ENCODE measurements at regions not wholly inside any gene's neighbourhood (a gene's known extent, or its start where the extent isn't known, plus 50 kb on each side); places are given as distances from the start of the nearest gene placed in this dataset.
"Not testable (repeated sequence)": the region's sequence is repeated elsewhere in the genome, so short reads cannot be mapped to it uniquely, and the experiment has no call there.

DNA sequence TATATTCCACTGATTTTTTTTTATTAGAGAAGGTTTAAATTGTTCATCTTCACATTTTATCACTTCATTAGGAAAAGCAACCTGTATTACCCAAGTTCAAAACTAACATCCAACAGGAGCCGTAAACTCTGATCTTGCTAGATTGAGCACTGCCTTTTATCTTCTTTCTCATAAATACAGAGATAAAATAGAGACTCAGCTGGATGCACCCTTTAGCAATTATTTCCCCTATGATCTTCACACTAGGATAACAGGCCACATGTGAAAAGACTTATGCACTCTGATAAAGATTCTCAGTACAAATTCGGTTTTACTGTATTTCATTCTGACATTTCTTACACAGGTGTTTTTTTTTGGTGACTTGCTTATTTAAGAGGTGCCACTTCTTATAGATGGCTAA is 2438.2 kb upstream of the PCDH20 start:
- Histone ChIP-seq H3K9me3 (ENCODE audit: control insufficient read depth, low read length) (no peaks in the 10 kb centered on the region), H3K27me3 (ENCODE audit: control insufficient read depth, insufficient read depth) (no peaks in the 10 kb centered on the region), H3K4me3 (ENCODE audit: low read length) (no peak overlapping the region), H3K4me1 (ENCODE audit: control insufficient read depth, insufficient read depth, low read length) (no peaks in the 10 kb centered on the region), H3K27ac (ENCODE audit: low read length) (no peak overlapping the region)
- ATAC-seq (no peak), DNase-seq (no peak)
- intact Hi-C loops (cut with DNase I): no loop called here
- 75% methylated on average over 2 of the region's 2 CpGs for WGBS

DNA sequence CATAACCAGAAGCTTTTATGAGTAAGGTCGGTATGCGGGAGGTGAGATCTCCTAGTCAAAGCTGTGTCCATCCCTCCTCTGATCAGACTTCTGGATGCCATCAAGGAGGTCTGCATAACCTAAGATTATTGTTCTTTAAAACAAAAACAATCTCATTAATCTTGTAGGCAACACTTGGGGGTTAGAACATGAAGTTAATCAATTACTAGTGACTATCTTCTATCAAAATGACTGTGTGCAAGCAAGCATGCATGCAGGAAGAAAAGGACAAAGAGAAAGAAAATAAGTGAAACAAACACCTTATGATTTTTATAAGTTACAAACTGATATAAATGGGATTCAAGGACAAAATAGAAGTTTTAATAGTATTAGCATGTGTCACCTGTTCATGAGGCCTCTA is 2435.9 kb upstream of the PCDH20 start:
- Histone ChIP-seq H3K27me3 (ENCODE audit: control insufficient read depth, insufficient read depth) (no peaks in the 10 kb centered on the region), H3K4me1 (ENCODE audit: control insufficient read depth, insufficient read depth, low read length) (no peaks in the 10 kb centered on the region), H3K4me3 (ENCODE audit: low read length) (no peak overlapping the region), H3K27ac (ENCODE audit: low read length) (no peak overlapping the region), H3K9me3 (ENCODE audit: control insufficient read depth, low read length) (no peaks in the 10 kb centered on the region)
- DNase-seq (no peak), ATAC-seq (no peak)
- intact Hi-C loops (cut with DNase I): no loop called here
- 86% methylated on average over 2 of the region's 2 CpGs for WGBS

DNA sequence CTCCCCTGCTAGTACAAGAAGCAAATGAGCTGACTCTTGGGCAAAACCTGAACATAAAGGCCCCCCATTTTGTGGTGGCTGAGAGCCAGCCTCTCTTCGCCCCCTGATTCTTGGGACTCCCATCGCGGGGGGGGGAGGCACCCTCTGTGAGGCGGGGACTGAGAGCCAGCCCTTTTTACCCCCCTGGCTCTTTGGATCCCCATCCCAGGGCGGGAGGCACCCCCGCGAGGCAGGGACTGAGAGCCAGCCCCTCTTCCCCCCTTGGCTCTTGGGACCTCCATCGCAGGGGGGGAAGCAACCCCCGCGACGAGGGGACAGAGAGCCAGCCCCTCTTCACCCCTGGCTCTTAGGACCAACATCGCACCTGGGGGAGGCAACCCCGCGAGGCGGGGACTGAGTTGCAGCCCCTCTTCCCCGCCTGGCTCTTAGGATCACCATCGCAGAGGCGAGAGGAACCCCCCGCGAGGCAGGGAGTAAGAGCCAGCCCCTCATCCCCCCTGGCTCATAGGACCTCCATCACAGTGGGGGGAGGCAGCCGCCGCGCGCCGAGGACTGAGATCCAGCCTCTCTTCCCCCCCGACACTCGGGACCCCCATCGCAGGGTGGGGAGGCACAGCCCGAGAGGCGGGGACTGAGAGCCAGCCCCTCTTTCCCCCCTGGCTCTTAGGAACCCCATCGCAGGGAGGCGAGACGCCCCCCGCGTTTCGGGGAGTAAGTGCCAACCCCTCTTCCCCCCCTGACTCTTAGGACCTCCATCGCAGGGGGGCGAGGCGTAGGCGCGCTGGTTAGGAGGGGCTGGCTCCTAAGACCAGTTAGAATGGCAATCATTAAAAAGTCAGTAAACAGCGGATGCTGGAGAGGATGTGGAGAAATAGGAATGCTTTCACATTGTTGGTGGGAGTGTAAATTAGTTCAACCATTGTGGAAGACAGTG is 2428.4 kb upstream of the PCDH20 start:
- Histone ChIP-seq H3K4me1 (ENCODE audit: control insufficient read depth, insufficient read depth, low read length) (no peaks in the 10 kb centered on the region), H3K27ac (ENCODE audit: low read length) (no peak overlapping the region), H3K27me3 (ENCODE audit: control insufficient read depth, insufficient read depth) (no peaks in the 10 kb centered on the region), H3K4me3 (ENCODE audit: low read length) (no peak overlapping the region), H3K9me3 (ENCODE audit: control insufficient read depth, low read length) (no peaks in the 10 kb centered on the region)
- ATAC-seq (no peak), DNase-seq (peak in 1 of 3 donors; percentile 50)
- intact Hi-C loops (cut with DNase I): no loop called here
- WGBS: 97% methylated on average over 42 of the region's 42 CpGs

GRCh38 chr13:63842102-63842501 is 2426.5 kb upstream of the PCDH20 start:
- H3K27me3 ChIP-seq (ENCODE audit: control insufficient read depth, insufficient read depth): no peaks in the 10 kb centered on the region
- no peaks in the 10 kb centered on the region for H3K9me3 ChIP-seq (ENCODE audit: control insufficient read depth, low read length)
- ATAC-seq: no peak

GRCh38 chr13:63840551-63841421 is 2425.1 kb upstream of the PCDH20 start:
- Histone ChIP-seq H3K9me3 (ENCODE audit: control insufficient read depth, low read length) (no peaks in the 10 kb centered on the region), H3K4me3 (ENCODE audit: low read length) (no peak overlapping the region), H3K27me3 (ENCODE audit: control insufficient read depth, insufficient read depth) (no peaks in the 10 kb centered on the region), H3K4me1 (ENCODE audit: control insufficient read depth, insufficient read depth, low read length) (no peaks in the 10 kb centered on the region), H3K27ac (ENCODE audit: low read length) (no peak overlapping the region)
- intact Hi-C loops (cut with DNase I): no loop called here
- ATAC-seq (no peak), DNase-seq (peak in 1 of 3 donors; percentile 42)
- 97% methylated on average over 43 of the region's 44 CpGs for WGBS

More at GRCh38 chr13:63842102-63842501, 2426.5 kb upstream of the PCDH20 start:
- intact Hi-C loops (cut with DNase I): no loop called here
- 94% methylated on average over 17 of the region's 17 CpGs for WGBS
- Histone ChIP-seq H3K4me1 (ENCODE audit: control insufficient read depth, insufficient read depth, low read length) (no peaks in the 10 kb centered on the region), H3K27ac (ENCODE audit: low read length) (no peak overlapping the region), H3K4me3 (ENCODE audit: low read length) (no peak overlapping the region)
- DNase-seq: peak in 1 of 3 donors; percentile 59

- H3K27me3 ChIP-seq (ENCODE audit: control insufficient read depth, insufficient read depth): no peaks in the 10 kb centered on the region
- intact Hi-C loops (cut with DNase I): no loop called here
- H3K4me3 ChIP-seq (ENCODE audit: low read length): no peak overlapping the region
- H3K4me1 ChIP-seq (ENCODE audit: control insufficient read depth, insufficient read depth, low read length): no peaks in the 10 kb centered on the region
- ATAC-seq (no peak), DNase-seq (no peak)
- H3K27ac ChIP-seq (ENCODE audit: low read length): no peak overlapping the region
- no peaks in the 10 kb centered on the region for H3K9me3 ChIP-seq (ENCODE audit: control insufficient read depth, low read length)
- 92% methylated on average over 18 of the region's 18 CpGs for WGBS
These were observed 2422.9 kb upstream of the PCDH20 start for GRCh38 chr13:63838366-63839110.

GRCh38 chr13:63837701-63838100 is 2422.1 kb upstream of the PCDH20 start:
- H3K4me3 ChIP-seq (ENCODE audit: low read length); H3K27ac ChIP-seq (ENCODE audit: low read length); DNase-seq; ATAC-seq; H3K4me1 ChIP-seq (ENCODE audit: control insufficient read depth, insufficient read depth, low read length); intact Hi-C loops (cut with DNase I); H3K27me3 ChIP-seq (ENCODE audit: control insufficient read depth, insufficient read depth); H3K9me3 ChIP-seq (ENCODE audit: control insufficient read depth, low read length): not testable (repeated sequence)
- WGBS: 94% methylated on average over 21 of the region's 21 CpGs

DNA sequence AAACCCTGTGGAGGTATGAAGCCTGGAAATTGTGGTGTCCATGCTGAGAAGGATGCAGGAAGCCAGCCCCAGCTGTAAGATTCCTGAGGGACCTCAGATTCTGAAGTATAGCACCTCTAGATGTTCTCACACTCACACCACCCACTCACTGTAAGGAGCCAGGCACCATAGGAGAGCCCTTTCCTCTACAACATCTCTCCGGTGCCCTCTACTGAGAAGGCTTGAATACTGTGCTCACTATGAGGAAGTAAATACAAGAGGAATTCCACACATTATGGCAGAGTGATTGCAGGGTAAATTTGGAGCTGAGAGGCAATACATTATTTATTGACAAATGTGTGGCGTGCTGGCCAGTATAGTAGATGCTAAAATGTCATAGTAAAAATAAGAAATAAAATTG is 2414.0 kb upstream of the PCDH20 start:
- ATAC-seq; H3K4me1 ChIP-seq (ENCODE audit: control insufficient read depth, insufficient read depth, low read length); H3K4me3 ChIP-seq (ENCODE audit: low read length); H3K9me3 ChIP-seq (ENCODE audit: control insufficient read depth, low read length); intact Hi-C loops (cut with DNase I); H3K27me3 ChIP-seq (ENCODE audit: control insufficient read depth, insufficient read depth); H3K27ac ChIP-seq (ENCODE audit: low read length); DNase-seq: not testable (repeated sequence)
- whole genome bisulfite sequencing: no CpG with 5 or more reads among the region's 2 CpGs

DNA sequence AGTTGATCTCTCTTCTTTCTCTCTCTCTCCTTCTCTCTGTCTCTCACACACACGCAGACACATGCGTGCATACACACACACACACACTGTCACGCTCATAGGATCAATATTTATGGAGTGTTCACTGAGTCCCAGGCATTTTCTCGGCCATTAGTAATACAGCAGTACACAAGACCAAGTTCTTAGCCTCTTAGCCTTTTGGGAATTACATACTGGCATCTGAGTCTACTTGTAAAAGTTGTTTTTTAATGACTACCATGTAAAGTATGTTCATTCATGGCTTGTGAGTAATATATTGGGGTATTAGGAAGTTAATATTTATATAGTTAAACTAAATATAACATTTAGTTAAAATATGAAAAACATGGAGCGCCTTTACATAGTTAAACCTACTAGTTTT is 2406.1 kb upstream of the PCDH20 start:
- WGBS: 68% methylated on average over 5 of the region's 5 CpGs
- H3K4me1 ChIP-seq (ENCODE audit: control insufficient read depth, insufficient read depth, low read length); ATAC-seq; H3K27me3 ChIP-seq (ENCODE audit: control insufficient read depth, insufficient read depth); DNase-seq; H3K9me3 ChIP-seq (ENCODE audit: control insufficient read depth, low read length); H3K4me3 ChIP-seq (ENCODE audit: low read length); intact Hi-C loops (cut with DNase I); H3K27ac ChIP-seq (ENCODE audit: low read length): not testable (repeated sequence)

- intact Hi-C loops (cut with DNase I); H3K4me3 ChIP-seq (ENCODE audit: low read length); ATAC-seq; H3K9me3 ChIP-seq (ENCODE audit: control insufficient read depth, low read length); H3K4me1 ChIP-seq (ENCODE audit: control insufficient read depth, insufficient read depth, low read length); H3K27me3 ChIP-seq (ENCODE audit: control insufficient read depth, insufficient read depth); H3K27ac ChIP-seq (ENCODE audit: low read length): not testable (repeated sequence)
- WGBS: 92% methylated on average over 41 of the region's 41 CpGs
- DNase-seq: peak in 1 of 3 donors; percentile 20
These were observed 2395.9 kb upstream of the PCDH20 start for GRCh38 chr13:63811428-63812004.
